Activated T-helper 1 cell treated with anti-CD3 and anti-CD28 coated beads, Interleukin-2, amount 50 U/mL, for 16 hours (primary cell): ENCODE measurements at regions not wholly inside any gene's neighbourhood (a gene's known extent, or its start where the extent isn't known, plus 50 kb on each side); places are given as distances from the start of the nearest gene placed in this dataset.
"Not testable (repeated sequence)": the region's sequence is repeated elsewhere in the genome, so short reads cannot be mapped to it uniquely, and the experiment has no call there.

ENCODE experiments used
- DNase-seq, 2 donors: peaks; one replicate each; pipeline ENCODE4 v3.0.0-alpha.2; 2020; ENCODE audit warnings: low read depth in 1 of 2, low spot score in 1 of 2

GRCh38 chr22:22697377-22698117, 53.1 kb downstream of the GGTLC2 start:
- DNase-seq: no peak

- no peak for DNase-seq
Observed at GRCh38 chr22:22698263-22698750, 53.9 kb downstream of the GGTLC2 start.

GRCh38 chr22:22700631-22701030, 56.2 kb downstream of the GGTLC2 start:
- no peak for DNase-seq

- DNase-seq: not testable (repeated sequence)
Observed at GRCh38 chr22:22701557-22701956, 57.1 kb downstream of the GGTLC2 start.

- DNase-seq: no peak
Observed at GRCh38 chr22:22702237-22703202, 58.1 kb downstream of the GGTLC2 start.

- no peak for DNase-seq
Observed at GRCh38 chr22:22703203-22703570, 58.8 kb downstream of the GGTLC2 start.

GRCh38 chr22:22703715-22704114, 59.3 kb downstream of the GGTLC2 start:
- DNase-seq: no peak

- DNase-seq: no peak
Observed at GRCh38 chr22:22704156-22704946, 59.9 kb downstream of the GGTLC2 start.

GRCh38 chr22:22705328-22706100, 61.1 kb downstream of the GGTLC2 start:
- no peak for DNase-seq

GRCh38 chr22:22706253-22706915, 62.0 kb downstream of the GGTLC2 start:
- no peak for DNase-seq

- no peak for DNase-seq
Observed at GRCh38 chr22:22709719-22710445, 65.5 kb downstream of the GGTLC2 start.

GRCh38 chr22:22710719-22711531, 66.5 kb downstream of the GGTLC2 start:
- peak; percentile 65 to 78 for DNase-seq

- no peak for DNase-seq
Observed at GRCh38 chr22:22711532-22711913, 67.1 kb downstream of the GGTLC2 start.

- DNase-seq: no peak
Observed at GRCh38 chr22:22712092-22712658, 67.8 kb downstream of the GGTLC2 start.

- no peak for DNase-seq
Observed at GRCh38 chr22:22712666-22713365, 68.4 kb downstream of the GGTLC2 start.

GRCh38 chr22:22713416-22713815, 69.0 kb downstream of the GGTLC2 start:
- no peak for DNase-seq

- DNase-seq: no peak
Observed at GRCh38 chr22:22714600-22715335, 70.4 kb downstream of the GGTLC2 start.
